Myocyte (in vitro differentiated cells): ENCODE measurements at regions not wholly inside any gene's neighbourhood (a gene's known extent, or its start where the extent isn't known, plus 50 kb on each side); places are given as distances from the start of the nearest gene placed in this dataset.
A peak's percentile ranks its signal among the peaks of the same experiment; 100 is the strongest.
"Not testable (repeated sequence)": the region's sequence is repeated elsewhere in the genome, so short reads cannot be mapped to it uniquely, and the experiment has no call there.

ENCODE experiments used
- DNase-seq: peaks from one replicate; pipeline ENCODE4 v3.0.0-alpha.2; 2012; ENCODE audit warnings: low read depth

GRCh38 chr17:30713805-30714204 is 110.7 kb downstream of the CRLF3 start:
- DNase-seq, result not testable (repeated sequence)

- DNase-seq, result not testable (repeated sequence)
Observed at GRCh38 chr17:30712859-30713258, 111.6 kb downstream of the CRLF3 start.

- not testable (repeated sequence) for DNase-seq
Observed at GRCh38 chr17:30711626-30712507, 112.6 kb downstream of the CRLF3 start.

DNA sequence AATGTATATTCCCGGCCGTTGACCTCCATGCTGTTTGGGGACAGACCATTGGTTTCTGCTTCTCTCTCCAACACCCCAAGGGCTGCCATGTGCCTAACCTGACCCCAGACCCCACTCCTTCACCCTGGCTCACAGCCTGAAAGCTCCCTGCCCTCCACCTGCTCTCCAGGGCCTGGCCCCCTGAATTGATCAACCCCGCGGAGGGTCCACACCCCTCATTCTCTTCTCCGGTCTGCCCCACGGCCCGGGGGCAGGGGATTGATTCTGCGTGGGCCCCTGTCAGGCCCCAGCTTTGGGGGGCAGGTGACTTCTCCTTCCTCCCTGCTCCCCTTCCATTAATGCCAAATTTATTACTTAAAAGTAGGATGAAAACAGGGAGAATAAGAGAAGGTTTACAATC is 113.3 kb downstream of the CRLF3 start:
- DNase-seq, result not testable (repeated sequence)

- not testable (repeated sequence) for DNase-seq
Observed at GRCh38 chr17:30710276-30711088, 114.0 kb downstream of the CRLF3 start.

GRCh38 chr17:30709561-30710275 is 114.8 kb downstream of the CRLF3 start:
- DNase-seq, result not testable (repeated sequence)

DNA sequence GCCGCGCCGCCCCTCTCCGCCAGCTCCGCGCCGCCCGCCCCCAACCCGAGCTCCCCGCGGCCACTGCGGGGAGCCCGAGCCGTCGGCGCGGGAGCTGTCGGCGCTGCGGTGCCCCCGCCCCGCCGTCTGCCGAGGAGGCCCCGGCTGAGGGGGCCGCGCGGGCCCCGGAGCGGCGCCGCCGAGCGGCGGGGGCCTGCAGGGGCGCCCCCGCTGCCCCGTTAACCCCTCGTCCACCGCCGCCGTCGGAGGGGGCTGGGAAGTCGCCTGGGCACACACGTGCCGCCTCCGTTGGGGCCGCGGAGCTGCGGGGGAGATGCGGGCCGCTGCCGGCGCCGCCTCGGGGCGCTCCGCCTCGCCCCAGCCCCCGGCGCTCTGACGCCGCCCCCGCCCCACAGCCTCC is 115.4 kb downstream of the CRLF3 start:
- not testable (repeated sequence) for DNase-seq

DNA sequence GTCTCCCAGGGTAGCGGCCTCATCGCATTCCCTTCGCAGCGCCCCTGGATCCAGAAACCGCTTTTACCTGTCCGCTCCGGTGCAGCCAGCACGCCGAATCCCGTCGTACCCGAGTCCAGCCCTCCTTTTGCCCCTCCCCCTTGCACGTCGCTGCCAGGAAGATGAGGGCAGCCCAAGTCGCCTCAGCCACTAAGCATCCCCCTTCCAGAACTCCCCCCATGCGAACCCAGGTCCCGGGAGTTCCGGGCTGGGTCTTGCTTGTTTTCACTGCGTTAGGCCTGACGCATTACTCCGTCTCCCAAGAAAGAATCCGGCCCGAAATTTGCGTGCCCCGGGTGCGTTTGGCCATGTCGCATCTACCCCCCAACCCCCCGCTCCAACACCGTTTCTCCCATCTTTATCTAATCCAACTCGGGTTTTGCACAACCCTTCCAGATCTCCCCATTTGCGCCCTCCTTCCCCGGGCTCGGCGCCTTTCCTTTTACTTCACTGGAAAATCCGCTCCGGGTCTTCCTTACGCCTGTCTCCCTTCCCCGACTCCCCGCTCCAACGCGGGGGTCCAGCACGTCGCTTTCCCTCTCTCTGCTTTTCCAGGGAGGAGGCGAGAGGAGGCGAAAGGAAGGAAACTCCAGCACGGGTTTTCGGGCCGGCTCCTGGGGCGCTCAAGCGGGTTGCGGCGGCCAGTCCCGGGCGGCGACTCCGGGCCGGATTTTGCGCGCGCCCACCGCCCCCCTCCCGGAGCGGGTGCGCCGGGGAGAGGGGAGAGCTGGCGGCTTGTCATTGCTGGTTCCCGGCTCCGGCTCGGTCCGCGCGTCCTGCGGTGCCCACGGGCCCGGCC is 116.0 kb downstream of the CRLF3 start:
- DNase-seq, result peak; percentile 95

GRCh38 chr17:30707724-30708240 is 116.7 kb downstream of the CRLF3 start:
- not testable (repeated sequence) for DNase-seq

DNA sequence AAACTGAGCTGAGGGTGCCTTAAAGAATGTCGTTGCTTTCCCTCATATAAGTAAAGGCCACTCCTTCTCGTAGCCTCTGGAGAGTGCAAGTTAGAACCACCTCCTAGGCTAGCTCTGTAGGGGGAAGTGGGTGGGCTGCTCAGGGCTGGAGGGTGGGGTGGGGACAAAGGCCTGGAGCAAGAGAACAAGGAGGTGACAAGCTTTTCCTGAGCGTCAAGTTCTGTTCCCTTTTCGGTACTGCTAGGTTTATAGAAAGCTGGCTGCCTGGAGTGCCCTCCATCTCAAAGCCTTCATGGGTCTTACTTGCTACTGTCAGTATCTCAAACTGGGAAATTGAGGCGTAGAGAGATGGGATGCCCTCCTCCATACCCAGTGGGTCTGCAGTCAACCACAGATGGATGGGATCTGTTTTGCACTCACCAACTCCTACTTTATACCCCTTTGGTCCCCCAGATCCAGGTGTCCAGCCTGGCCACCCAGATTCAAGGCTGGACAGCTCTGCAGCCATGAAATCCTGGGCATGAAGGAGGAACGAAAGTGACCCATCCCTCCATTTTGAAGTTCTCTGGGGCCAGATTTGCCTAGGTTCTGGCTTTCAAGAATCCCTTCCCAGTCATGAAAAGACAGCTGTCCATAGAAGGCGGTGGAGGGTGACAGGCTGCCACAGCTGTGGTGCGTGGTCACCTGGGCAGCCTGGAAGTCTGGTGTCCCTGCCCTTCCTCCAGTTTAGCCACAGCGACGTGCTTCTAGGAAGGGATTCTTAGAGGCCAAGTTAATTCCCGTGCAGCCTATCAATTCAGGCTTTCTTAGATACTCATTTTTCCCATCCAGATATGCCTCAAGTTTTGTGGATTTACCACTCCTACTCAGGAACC is 117.8 kb downstream of the CRLF3 start:
- DNase-seq, result peak; percentile 78

DNA sequence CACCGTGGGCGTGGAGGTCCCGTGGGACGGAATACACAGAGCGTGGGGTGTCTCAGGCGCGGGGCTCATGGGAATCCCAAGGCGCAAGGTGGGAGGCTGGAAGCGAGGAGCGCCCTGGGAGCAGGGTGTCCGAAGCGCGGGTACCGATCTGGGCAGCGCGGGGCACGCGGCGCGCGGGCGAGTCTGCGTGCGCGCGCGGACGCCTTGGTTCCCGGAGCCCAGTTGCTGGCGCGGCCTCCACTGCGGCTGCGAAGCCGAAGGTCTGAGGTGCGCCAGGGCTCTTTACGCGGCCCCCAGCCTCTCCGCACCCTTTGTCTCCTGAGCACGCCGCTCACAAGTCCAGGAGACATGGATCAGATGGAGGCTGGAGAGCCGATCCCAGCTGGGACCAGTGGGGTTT is 118.5 kb downstream of the CRLF3 start:
- DNase-seq, result not testable (repeated sequence)

DNA sequence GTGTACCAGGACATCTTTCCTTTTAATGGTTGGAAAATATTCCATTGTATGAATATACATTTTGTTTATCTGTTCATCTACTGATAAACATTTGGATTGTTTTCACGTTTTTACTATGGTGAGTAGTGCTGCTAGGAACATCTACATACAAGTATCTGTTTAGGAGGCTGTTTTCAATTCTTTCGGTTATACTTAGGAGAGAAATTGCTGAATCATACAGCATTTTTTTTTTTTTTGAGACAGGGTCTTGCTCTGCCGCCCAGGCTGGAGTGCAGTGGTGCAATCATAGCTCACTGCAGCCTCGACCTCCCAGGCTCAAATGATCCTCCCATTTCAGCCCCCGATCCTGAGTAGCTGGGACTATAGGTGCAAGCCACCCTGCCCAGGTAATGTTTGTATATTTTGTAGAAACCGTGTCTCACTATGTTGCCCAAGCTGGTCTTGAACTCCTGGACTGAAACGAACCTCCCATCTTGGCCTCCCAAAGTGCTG is 122.9 kb downstream of the CRLF3 start:
- DNase-seq, result no peak

DNA sequence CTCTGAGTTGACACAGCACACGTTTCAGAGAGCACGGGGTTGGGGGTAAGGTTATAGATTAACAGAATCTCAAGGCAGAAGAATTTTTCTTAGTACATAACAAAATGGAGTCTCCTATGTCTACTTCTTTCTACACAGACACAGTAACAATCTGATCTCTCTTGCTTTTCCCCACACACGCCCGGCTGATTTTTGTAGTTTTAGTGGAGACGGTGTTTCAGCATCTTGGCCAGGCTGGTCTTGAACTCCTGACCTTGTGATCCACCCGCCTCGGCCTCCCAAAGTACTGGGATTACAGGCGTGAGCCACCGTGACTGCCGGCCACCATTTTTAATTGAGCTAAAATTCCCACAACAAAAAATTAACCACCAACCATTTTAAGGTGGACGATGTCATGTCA is 123.7 kb downstream of the CRLF3 start:
- DNase-seq, result not testable (repeated sequence)

DNA sequence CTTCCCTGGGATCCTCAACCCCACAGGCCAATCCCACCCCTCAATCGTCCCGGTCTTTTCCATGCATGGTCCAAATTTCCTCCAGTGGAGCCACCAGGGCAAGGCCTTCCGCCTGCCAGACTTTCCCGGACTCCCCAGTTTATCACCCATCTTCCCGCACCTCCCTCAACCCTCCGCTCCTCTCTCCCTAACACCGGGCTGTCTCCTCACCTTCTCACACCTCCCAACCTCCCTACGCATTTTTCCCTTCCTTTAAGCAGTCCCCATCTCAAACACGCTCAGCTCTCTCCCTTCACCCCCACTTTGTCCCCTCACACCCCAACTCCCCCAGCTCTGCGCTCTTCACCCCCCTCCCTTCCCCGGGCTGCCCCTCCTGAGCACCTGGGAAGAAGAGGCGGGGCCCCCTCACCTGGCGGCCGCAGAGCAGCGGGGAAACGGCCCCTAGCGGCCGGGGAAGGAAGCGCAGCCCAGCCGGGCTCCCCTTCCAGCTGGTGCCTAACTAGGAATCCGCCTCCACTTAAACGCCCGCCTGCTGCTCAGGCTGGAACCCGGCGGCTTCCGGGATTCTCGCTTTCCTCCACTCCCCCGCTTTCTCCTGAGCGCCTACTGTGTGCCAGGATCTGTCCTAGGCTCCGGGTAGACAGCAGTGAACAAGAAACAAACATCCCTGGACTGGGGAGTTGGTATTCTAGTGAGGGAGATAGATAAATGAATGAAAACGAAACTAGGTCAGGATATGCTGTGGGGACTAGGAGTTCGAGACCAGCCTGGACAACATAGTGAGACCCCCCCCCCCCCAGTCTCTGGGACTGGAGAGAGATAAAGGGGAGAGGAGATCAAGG is 126.7 kb downstream of the CRLF3 start:
- peak; percentile 44 for DNase-seq

DNA sequence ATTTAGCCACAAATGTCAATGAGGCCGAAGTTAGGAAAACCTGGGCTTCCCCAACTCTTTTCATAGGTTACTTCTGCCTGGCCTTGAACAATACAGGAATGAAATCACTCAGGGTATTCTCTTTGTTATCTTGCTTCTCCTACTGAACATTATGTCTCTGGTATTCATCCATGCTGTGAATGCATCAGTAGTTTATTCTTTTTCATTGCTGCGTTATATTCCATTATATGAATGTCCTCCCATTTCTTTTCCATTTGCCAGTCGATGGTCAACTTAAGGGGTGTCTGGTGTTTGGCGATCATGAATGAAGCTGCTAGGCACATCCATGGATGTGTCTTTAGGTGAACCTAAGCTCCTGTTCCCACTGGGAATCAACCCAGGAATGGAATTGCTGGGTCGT is 128.3 kb downstream of the CRLF3 start:
- DNase-seq, result no peak

GRCh38 chr17:30695265-30695811 is 129.2 kb downstream of the CRLF3 start:
- DNase-seq, result not testable (repeated sequence)

DNA sequence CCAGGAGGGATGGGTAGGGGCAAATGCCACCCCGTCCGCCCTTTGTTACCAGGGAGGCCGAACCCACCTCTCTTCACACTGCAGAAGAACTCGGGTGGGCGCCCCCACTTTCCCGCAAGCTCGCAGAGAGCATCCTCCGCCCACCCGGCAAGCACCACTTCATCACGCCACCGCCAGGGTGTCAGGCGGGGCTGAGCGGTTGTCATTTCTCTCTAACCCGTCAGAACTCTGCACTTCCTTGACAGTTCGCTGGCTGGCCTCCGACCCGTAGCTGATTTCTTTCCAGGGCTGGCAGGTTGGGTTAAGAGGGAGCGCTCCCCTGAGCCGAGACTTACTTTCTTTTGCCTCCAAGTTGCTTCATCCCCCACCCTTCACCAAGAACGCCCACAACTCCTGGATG is 130.7 kb downstream of the CRLF3 start:
- DNase-seq, result peak; percentile 7
